Left renal pelvis (tissue), 4 donors: ENCODE measurements at regions not wholly inside any gene's neighbourhood (a gene's known extent, or its start where the extent isn't known, plus 50 kb on each side); places are given as distances from the start of the nearest gene placed in this dataset.

Source experiments
- DNase-seq, 4 donors: peaks; one replicate each; pipeline ENCODE4 v3.0.0-alpha.2; 2013; ENCODE audit warnings: low read depth in 4 of 4, low spot score in 3 of 4

DNA sequence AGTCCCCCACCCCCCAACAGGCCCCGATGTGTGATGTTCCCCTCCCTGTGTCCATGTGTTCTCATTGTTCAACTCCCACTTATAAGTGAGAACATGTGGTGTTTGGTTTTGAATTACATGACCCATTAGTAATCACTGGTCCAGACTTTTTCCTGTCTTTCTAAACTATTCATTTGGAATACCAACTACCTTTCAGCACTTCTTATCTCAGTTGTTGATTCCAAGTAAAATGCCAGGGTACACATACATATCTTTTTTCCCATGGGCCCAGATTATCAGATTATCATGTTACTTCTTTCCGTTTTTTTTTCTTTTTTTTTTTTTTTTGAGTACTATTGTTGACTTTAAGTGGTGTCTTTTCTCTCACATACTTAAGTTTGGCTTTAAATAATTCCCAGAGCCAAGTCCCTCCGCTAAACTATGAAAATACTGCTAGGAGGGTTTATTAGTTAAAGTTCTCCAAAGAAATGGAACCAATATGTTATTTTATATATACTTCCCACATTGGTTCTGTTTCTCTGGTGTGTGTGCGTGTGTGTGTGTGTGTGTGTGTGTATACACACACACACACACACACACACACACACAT lies 389.3 kb downstream of the IRS1 start:
- no peak for DNase-seq

DNA sequence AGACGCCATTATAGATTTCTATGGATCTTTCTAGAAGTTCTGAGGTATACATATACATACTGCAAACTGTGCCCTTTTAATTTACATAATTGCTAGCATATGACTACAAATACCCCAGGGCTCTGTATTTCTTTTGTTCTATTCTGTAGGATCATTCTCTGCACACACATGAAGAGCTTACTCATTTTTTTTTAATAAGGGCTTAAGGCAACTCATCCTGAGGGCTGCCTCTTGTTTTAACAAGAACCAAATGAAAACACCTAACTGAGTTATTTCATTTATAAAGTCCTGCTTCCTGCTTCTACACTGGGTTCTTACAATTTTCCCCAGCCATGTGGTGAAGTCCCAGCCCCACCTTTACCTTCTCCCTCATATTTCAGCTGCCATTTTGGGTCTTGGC lies 390.5 kb downstream of the IRS1 start:
- no peak for DNase-seq

DNA sequence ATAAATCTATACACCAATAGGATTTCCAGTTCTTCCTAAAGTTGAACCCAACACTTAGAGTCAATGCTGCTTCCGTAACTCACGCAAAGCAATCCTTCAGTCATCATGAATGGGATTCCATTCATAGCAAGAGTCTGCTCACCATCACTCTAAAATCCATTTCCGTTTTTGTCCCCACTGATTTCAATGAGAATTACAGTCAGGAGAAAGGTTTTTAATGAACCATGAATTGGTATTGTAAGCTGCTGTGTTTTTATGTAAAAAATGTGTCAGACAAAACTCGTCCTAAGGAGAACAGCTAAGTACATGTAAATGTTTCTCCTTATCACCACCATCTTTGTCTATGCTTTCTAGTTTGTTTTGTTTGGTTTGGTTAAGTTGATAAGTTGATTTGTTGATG lies 391.5 kb downstream of the IRS1 start:
- DNase-seq: no peak

DNA sequence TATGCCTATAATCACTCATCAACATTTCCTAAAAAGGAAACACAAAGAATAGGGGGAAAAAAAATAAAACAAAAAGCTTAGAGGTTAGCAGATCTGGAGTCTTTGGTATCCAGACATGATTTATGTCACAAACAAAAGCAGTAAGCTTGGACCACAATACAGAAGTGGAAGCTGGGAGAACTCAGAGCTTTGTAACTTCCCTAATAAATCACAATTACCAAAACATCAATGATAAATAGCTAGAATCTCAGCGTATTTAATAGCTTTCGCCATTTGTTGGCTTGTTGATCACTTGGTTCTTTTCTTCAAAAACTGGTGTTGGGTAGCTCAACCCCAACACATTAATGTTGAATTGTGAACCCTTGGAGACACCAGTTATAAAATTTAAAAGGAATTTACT lies 392.5 kb downstream of the IRS1 start:
- no peak for DNase-seq

DNA sequence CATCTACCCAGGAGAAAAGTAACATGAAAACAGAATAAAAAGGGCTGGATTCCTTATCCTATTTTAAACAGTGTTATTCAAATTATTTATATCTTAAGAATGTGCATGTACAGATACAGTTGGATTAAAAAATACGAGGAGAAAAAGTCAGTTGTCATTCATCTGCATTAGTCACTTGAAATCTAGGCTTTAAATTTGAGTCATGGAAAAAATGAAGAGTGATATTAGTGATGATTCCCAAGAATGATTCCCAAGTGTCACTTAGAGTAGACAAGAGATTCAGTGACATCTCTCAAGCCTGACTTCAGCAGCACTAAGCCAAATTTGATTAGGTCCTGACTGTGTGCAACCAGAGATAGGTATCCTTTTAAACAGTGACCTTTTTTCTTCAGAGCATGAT lies 394.2 kb downstream of the IRS1 start:
- no peak for DNase-seq

DNA sequence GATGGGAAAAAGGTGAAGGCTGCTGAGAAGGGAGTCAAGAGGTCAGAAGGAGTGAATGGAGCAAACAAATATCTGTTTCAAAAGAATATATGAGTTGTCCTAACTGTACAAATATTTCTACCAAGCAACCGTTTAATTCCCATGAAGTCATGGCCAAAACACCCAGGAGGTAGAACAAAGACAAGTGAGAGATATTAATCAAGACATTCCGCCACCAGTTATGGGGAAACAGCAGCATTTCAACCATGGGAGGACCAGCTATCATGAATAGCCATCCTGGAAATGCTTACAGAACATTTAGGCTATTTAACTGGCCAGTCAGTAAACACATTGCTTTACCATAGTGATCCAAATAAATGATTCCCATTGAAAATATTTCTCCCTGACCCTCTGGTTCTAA lies 396.3 kb downstream of the IRS1 start:
- DNase-seq: no peak

DNA sequence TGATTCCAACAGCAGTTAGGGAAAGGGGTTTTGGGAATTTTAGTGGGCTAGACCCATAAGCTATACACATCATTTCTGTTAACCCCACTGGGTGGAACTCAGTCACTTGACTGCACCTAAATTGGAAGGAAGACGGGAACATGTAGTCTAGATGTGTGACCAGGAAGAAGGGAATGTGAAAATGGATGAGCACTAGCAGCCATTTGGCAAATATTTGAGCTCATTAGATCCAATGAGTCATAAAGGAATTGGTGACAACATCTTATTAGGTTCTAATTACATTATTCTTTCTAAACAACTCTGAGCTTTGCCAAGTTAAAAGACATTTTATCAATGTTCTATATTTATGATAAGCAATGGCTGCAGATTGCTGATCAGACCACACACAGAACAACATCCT lies 400.6 kb downstream of the IRS1 start:
- DNase-seq: no peak

DNA sequence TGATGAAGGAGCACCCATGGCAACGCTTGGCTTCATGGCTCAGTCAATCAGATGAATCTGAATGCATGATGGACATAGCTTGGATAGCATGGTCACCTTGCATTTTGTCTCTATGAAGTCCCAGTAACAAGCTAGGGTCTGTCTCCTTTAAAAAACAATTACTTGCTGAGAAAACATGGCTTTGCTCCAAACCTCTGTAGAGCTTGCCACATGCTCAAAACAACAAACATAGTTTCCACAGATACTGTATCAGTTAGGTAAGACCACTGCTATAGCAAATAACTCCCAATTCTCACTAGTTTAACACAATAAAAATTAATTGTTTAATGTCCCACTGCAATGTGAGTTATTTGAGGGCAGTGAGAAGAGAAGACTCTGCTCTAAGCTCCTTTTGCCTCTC lies 401.0 kb downstream of the IRS1 start:
- no peak for DNase-seq

DNA sequence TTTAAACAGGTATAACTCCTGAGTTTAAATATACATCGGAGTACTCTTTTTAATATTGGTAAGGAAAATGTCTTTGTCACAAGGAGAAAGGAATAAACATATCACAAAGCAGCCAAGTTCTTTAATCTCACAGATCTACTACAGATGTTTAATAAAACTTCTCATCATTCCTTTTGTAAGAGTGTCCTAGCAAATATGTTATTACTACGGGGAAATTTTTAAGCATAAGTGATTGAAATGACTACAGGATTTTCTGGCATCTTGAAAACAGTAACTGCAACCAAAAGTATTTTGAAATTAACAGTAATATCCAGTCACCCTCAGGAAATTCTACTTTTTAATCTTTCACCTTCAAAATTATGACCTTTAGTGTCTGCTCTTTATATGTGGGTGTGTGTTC lies 403.1 kb downstream of the IRS1 start:
- DNase-seq: no peak

DNA sequence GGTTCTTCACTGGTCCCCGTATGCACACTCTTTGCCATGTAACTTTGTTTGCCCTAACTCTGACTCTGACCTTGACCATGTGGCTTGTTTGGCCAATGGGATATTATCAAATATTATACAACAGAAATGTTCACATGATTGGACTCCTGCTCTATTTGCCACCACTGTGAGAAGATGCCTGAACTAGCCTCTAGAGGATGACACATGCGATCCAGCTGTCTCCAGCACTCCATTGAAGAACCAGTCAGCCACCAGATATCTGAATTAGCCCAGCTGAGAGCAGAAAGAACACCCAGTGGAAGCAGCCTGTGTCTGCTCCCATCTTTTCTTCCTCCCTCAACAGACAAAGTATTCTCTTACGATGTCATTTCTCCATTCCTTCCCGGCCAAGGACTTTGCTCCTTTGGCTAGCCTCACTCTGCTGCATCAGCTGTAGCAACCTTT lies 412.1 kb downstream of the IRS1 start:
- DNase-seq: no peak

DNA sequence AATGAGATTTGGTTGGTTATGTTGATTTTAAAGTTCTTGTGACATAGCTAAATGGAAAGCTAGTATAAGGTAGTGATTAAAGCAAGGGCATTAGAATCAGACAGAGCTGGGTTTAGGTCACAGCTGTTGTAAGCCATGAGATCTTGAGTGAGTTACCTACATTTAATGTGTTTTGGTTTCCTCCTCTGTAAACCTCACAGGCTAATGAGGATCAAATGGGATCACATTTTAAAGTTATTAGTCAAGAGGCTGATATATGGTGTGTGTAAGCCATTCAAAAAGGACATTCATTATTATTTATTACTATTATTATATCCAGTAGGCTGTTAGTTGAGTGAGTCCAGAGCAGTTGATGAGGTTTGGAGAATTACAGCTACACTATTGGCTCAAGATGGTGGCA lies 416.2 kb downstream of the IRS1 start:
- DNase-seq: no peak

DNA sequence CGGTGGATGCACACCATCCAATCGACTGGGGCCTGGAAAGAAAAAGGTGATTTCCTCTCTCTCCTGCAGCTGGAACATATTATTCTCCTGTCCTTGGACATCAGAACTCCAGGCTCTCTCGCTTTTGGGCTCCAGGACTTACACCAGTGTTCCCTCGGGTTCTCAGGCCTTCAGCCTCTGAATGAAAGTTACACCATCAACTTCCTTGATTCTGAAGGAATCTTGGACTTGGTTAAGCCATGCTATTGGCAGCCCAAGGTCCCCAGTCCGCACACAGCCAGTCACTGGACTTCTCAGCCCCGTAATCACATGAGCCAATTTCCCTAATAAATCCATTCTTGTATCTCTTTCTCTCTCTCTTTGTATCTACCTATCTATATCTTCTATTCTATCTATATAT lies 418.9 kb downstream of the IRS1 start:
- DNase-seq: no peak

DNA sequence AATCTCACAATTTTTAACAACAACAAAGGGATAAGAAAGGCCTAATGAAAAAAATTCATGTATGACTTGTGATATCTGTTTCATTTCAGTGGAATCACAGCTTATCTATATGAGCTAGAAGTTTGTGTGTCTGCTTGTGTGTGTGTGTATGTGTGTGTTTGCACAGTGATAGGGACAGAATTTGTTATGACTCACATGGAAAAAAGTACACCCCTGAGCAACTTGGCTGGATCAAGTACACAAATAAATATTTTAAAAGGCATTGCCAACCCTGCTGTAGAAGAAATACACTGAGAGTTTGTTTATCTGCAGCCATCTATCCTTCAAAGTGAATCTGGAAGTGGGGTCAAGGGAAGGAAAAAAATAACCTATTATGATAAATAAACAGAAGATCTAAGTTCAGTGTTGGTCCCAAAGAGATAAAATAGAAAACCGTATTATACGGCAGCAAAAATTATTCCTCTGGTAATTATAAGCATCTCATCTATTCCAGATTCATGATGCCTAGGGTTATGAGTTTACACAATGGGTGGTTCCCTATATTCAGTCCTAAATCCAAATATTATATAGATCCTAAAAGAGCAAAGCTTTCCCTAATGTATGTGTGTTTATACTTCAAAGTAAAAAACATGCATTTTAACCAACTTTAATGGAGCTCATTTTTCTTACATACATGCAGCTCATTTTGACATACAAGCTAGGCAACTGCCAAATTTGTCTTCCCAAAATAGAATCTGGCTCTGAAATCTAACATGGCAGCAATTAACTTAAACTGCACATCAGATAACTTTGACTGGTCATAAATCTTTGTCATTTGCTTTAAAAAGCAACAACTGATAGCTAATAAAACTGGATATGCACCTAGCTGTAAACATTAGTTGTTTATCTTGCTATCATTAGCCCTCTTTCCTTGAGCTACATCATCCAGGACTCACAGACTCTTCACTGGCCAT lies 420.6 kb downstream of the IRS1 start:
- DNase-seq: peak in 1 of 4 donors; percentile 12

DNA sequence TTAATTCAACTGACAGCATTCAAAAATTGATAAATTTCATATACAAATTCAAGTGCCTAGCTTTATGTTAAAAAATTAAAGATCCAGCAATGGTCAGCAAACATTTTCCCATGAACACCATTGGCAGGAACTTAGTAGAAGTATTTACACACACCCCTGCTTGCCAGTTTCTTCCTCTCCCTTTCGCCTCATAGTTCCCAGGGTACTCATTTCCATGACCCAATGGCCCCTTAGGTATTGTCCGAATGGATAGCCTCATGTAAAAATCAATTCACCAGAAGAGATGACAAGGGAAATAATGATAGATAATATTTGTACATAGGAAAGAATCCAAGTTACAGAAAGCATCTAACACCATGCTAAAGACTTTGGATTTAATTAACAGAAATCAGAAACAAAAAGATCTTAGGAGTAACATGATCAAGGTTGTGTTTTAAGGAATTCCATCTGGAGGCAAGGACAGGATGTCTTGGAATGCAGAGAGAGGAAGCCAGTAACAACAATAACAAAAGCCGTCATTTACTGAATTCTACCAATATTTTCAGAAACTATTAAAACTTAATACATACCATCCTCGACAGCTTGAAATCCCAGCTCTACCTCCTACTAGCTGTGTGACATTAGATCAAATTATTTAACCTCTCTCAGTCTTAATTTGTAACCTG lies 423.0 kb downstream of the IRS1 start:
- no peak for DNase-seq

DNA sequence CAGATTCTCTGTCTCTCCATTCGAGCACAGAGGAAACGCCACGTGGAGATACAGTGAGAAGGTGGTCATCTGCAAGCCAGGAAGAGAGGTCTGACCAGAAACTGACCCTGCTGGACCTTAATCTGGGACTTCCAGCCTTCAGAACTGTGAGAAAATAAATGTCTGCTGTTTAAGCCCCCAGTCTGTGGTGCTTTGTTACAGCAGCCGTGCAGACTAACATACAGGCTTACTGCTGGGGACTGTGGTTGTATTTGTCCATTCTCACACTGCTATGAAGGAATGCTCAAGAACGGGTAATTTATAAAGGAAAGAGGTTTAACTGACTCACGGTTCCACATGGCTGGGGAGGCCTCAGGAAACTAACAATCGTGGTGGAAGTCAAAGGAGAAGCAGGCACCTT lies 432.7 kb downstream of the IRS1 start:
- DNase-seq: no peak

DNA sequence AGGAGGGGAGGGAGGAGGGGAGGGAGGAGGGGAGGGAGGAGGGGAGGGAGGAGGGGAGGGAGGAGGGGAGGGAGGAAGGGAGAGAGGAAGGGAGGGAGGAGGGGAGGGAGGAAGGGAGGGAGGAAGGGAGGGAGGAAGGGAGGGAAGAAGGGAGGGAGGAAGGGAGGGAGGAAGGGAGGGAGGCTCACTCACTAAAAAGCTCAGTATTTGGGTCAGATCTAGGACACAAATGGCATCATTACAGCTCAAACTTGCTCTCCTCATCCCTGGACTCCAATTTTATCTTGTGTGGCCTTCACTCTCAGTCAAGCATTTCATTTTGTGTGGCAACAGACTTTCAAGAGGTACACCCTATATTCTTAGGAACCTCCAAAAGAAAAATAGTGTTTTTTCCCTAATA lies 435.4 kb downstream of the IRS1 start:
- no peak for DNase-seq

DNA sequence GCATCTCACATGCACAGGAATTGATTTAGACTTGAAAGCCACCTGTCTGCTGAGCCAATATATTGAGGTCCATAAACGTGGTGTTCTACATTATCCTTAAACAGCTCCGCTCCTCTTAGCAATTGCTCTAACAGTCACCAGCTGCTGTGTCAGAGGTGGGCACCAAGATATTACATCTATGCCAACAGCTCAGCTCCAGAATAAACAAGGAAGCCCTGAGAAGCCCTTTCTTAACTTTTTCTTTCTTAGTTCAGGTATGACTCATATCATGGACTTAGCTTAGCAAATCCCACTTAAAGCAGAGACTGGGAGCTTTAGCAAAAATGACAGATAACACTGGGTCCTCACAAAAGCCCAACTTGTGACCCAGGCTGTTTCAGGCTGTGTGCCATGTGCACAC lies 436.6 kb downstream of the IRS1 start:
- DNase-seq: no peak

DNA sequence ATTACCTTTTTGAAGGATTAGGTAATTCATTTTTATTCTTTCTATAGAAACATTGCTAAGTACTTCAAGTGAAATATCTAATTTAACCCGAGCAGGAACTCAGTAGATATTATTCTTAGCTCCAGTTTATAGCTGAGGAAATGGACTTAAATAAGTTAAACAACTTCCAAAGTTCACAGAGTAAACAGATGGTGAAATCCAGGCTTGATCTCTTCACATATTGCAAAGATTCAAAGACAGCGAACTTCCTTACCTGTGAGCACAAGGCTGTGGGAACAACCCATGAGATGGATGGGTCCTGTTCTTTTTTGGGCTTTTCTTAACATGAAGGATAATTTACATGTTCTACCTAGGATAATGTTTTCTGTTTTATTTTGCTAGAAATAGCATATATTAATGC lies 439.0 kb downstream of the IRS1 start:
- DNase-seq: no peak

DNA sequence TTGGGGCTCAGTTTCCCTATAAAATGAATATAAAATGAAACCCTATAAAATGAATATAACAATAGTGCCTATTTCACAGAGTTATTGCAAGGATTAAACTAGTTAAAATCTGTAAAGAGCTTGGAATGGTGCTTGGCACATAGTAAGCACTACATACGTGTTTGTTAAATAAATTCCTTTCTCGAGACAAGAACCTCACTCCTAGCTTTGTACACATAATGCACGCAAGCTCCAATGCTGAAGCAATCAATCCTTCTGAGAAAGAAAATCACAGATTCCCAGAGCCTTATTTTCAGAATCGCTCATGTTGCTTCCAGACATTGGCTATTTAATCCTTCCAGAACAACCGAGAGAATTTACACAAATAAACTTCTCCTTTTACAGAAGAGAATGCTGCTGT lies 440.9 kb downstream of the IRS1 start:
- DNase-seq: no peak

DNA sequence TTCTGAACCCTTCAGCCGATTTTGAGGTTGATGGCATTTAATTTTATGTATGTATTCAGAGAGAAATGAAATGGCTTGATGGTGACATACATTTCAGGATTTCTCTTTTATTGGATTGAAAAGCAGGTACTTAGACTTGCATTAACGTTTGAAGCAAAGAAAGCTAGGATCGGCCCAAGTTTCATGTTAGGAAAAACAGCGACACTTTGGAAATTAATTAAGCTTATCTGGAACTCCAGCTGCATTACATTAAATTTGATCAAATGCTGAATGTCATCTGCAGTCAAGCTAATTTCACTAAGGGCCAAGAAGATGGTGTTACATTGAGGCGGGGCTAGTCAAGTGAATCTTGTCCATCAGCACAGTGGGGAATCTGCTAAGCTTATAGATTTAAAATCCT lies 441.8 kb downstream of the IRS1 start:
- DNase-seq: no peak

DNA sequence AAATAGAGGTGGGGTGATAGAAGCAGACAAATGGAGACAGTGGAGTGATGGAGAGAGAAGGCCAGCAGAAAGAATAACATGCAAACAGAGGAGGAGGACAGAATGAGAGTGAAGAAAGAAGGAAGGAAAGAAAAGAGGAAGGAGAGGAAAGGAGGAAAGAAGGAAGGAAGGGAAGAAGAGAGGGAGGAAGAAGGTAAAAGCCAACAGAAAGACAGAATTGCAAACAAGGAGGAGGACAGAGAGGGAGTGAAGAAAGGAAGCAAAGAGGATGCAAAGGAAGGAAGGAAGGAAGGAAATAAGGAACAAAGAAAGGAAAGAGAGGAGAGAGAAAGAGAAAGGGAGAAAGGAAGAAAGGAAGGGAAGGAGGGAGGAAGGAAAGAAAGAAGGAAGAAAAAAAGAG lies 444.0 kb downstream of the IRS1 start:
- DNase-seq: no peak

DNA sequence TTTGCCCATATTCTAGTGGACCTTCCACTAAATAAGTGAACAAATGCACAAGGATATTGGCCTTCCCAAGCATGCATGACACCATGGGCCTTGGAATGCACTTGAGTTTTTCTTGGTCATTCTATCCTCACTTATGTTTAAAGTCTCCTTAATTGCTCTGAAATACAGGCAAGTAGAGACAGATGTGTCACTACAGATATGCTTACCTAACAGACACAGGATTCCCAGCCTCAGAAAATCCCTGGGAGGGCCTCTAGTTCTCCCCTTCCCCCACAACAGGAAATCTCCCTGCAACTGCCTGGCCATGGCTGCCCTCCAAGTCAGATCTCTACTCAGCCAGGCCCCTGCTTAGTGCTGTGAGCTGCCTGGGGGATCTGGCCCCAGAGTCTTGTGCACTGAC lies 445.2 kb downstream of the IRS1 start:
- DNase-seq: no peak
